ENCODE measurements at regions not wholly inside any gene's neighbourhood (a gene's known extent, or its start where the extent isn't known, plus 50 kb on each side); places are given as distances from the start of the nearest gene placed in this dataset.
"Not testable (repeated sequence)": the region's sequence is repeated elsewhere in the genome, so short reads cannot be mapped to it uniquely, and the experiment has no call there.

DNA sequence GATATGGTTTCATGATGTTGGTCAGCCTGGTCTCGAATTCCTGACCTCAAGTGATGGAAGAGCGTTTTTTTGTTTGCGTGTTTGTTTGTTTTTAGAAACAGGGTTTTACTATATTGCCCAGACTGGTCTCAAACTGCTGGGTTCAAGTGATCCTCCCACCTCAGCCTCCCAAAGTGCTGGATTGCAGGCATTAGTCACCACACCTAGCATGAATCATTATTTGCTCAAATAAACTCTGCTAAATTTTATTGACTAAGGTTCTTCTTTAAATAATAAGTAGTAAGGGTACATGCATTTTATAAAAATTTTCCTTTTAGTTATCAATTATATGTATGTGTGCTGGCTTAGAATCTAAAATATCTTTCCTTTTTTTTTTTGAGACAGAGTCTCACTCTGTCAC, 52.9 kb downstream of the ZBTB9 start:
- Histone ChIP-seq H3K4me1 (replicated peaks in 1 of 2) (peaks cover 8% of the 10 kb centered on the region in 2 donors), H3K4me3 (no peak overlapping the region), H3K27ac (no peak overlapping the region)
- in situ Hi-C loops (cut with MboI; ENCODE audit: low pct_unique_long_range_greater_than_20kb in 2 of 9, low sequenced_read_pairs in 9 of 9, unreplicated experiment in 9 of 9), result no loop called here
- WGBS, 10 experiments, result 40 to 100% (median 95%) methylated on average over 2 to 3 of the region's 3 CpGs; no CpG with 5 or more reads in 3 of the 10 experiments
- no peak for ATAC-seq (replicated peaks in 6 of 8)

DNA sequence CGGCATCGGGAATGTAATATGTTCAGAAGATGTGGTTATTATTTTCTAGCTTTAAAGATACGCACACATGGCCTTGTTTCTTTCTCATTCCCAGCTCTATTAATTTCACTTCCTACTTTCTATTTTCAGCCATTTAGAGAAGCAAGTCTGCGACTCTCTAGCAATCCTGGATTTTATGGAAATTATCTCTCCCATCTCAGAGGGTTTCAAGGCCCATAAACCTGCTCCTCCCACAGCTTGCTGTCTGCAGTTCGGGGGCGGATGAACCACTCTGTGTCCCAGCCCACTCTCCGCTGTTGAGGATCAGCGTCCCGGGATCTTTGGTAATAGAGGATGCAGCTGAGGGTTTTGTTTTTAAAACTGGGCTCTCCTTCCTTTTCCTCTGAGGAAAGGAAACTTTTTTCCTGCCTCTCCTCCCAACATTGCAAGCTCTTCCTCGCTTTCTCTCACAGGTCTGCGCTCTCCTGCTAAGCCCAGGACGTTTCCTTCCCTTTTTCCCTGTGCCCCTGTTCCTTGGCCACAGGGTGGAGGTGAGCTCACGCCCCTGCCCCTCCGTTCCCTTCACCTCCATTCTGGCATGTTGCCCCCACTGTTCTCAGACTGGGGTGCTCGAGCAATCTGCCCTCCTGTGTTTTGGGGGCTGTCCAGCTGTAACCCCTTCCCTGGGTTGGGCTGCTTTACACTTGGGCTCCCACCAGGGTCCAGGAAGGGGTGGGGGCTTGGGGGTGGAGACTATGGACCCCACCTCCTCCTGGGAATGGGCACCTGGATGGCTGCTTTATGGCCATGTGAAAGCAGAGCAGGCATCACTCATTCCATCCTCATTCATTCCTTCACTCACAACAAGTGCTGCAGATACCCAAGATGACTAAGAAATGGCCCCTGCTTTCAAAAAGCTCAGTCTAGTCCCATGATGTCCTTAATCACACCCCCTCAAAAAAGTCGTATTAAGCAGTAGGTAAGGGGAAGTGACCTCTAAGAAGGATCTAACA, 54.9 kb downstream of the ZBTB9 start:
- 0 to 62% (median 53%) methylated on average over 1 to 16 of the region's 16 CpGs for WGBS, 10 experiments
- in situ Hi-C loops (cut with MboI; ENCODE audit: low pct_unique_long_range_greater_than_20kb in 2 of 9, low sequenced_read_pairs in 9 of 9, unreplicated experiment in 9 of 9), result no loop called here
- peak in 3 of 8 experiments; percentile 23 to 51 (median 50) for ATAC-seq (replicated peaks in 6 of 8)
- Histone ChIP-seq H3K27ac (no peak overlapping the region), H3K4me3 (no peak overlapping the region), H3K4me1 (replicated peaks in 1 of 2) (peaks cover 8% of the 10 kb centered on the region in 2 donors)

DNA sequence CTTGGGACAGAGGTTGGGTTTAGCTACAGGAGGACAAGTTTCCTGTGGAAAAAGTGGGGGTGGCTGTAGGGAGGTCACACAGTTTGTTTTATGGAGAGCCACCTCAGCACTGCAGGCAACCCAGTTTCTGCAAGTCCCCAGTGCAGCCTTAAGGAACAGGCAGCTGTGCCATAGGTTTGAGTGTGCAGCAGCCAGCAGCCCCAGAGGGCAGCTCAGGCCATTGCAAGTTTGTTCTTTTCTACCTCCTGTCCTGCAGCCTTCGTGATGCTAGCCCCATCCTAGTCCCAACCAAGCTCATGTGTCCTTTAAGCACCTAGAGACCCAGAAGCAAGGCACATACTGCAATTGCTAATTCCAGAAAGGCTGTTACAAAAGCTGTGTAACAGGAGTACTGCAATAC, 58.8 kb downstream of the ZBTB9 start:
- peak in 1 of 8 experiments; percentile 25 for ATAC-seq (replicated peaks in 6 of 8)
- Histone ChIP-seq H3K4me3 (no peak overlapping the region), H3K4me1 (replicated peaks in 1 of 2) (peaks cover 0 to 4% of the 10 kb centered on the region in 2 donors), H3K27ac (no peak overlapping the region)
- in situ Hi-C loops (cut with MboI; ENCODE audit: low pct_unique_long_range_greater_than_20kb in 2 of 9, low sequenced_read_pairs in 9 of 9, unreplicated experiment in 9 of 9), result no loop called here
- 80% methylated on average over 1 of the region's 1 CpG; no CpG with 5 or more reads in 9 of the 10 experiments for WGBS, 10 experiments

DNA sequence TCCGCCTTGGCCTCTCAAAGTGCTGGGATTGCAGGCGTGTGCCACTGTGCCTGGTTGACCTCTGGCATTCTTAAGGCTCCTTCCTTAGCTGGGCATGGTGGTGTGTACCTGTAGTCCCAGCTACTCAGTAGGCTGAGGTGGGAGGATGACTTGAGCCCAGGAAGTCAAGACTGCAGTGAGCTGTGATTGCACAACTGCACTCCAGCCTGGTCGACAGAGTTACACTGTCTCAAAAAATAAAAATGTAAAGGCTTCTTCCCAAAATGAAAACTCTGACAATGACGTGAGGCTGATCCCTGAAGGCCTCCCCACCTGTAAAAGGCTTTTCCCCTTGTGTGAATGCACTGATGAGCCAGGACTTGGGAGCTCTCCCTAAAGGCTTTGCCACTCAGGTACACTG, 62.4 kb downstream of the ZBTB9 start:
- Histone ChIP-seq H3K4me1 (replicated peaks in 1 of 2) (peaks cover 0 to 4% of the 10 kb centered on the region in 2 donors), H3K4me3 (no peak overlapping the region), H3K27ac (no peak overlapping the region)
- 20 to 100% (median 73%) methylated on average over 1 to 3 of the region's 4 CpGs; no CpG with 5 or more reads in 4 of the 10 experiments for WGBS, 10 experiments
- in situ Hi-C loops (cut with MboI; ENCODE audit: low pct_unique_long_range_greater_than_20kb in 2 of 9, low sequenced_read_pairs in 9 of 9, unreplicated experiment in 9 of 9), result no loop called here
- no peak for ATAC-seq (replicated peaks in 6 of 8)

DNA sequence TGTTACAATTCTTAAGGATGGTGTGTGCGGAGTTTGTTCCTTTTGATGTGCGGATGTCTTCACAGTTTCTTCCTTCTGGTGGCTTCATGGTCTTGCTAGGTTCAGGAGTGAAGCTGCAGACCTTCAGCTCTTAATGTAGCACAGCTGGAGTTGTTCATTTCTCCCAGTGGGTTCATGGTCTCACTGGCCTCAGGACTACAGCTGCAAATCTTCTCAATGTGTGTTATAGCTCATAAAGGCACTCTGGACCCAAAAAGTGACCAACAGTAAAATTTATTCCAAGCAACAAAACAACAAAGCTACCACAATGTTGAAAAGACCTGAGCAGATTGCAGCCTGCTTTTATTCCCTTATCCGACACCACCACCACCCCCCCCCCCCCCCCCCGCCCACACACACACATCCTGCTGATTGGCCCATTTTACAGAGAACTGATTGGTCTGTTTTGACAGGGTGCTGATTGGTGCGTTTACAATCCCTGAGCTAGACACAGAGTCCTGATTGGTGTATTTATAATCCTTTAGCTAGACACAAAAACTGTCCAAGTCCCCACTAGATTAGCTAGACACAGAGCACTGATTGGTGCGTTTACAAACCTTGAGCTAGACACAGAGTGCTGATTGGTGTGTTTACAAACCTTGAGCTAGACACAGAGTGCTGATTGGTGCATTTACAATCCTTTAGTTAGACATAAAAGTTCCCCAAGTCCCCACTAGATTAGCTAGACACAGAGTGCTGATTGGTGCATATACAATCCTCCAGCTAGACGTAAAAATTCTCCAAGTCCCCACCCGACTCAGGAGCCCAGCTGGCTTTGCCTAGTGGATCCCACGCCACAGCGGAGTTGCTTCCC, 59.2 kb downstream of the BAK1 start:
- H3K4me1 ChIP-seq (replicated peaks in 1 of 2); H3K4me3 ChIP-seq; ATAC-seq (replicated peaks in 6 of 8); H3K27ac ChIP-seq; in situ Hi-C loops (cut with MboI; ENCODE audit: low pct_unique_long_range_greater_than_20kb in 2 of 9, low sequenced_read_pairs in 9 of 9, unreplicated experiment in 9 of 9): not testable (repeated sequence)
- 65 to 100% (median 90%) methylated on average over 1 to 5 of the region's 10 CpGs; no CpG with 5 or more reads in 1 of the 10 experiments for WGBS, 10 experiments

DNA sequence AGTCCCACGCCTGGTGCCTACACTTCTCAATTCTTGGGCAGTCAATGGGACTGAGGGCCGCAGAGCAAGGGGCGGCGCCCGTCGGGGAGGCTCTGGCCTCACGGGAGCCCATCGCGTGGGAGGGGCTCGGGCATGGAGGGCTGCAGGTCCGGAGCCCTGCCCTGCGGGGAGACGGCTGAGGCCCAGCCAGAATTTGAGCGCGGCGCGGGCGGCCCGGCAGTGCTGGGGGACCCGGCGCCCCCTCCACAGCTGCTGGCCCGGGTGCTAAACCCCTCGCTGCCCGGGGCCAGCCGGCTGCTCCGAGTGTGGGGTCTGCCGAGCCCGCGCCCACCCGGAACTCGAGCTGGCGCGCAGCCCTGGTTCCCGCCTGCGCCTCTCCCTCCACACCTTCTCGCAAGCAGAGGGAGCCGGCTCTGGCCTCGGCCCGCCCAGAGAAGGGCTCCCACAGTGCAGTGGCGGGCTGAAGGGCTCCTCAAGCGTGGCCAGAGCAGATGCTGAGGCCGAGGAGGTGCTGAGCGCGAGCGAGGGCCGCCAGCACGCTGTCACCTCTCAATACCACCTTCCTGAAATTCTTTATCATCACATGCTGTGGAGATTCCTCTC, 58.5 kb downstream of the BAK1 start:
- no peak for ATAC-seq (replicated peaks in 6 of 8)
- in situ Hi-C loops (cut with MboI; ENCODE audit: low pct_unique_long_range_greater_than_20kb in 2 of 9, low sequenced_read_pairs in 9 of 9, unreplicated experiment in 9 of 9), result no loop called here
- WGBS, 10 experiments, result 20 to 88% (median 83%) methylated on average over 1 to 14 of the region's 47 CpGs; no CpG with 5 or more reads in 7 of the 10 experiments
- Histone ChIP-seq H3K4me3 (no peak overlapping the region), H3K27ac (no peak overlapping the region), H3K4me1 (replicated peaks in 1 of 2) (no peaks in the 10 kb centered on the region)
